Stimulated activated CD4-positive, alpha-beta T cell treated with anti-CD3 and anti-CD28 coated beads, Interleukin-4, amount 100 ng/mL, for 4 hours (primary cell): ENCODE measurements at regions not wholly inside any gene's neighbourhood (a gene's known extent, or its start where the extent isn't known, plus 50 kb on each side); places are given as distances from the start of the nearest gene placed in this dataset.
"Not testable (repeated sequence)": the region's sequence is repeated elsewhere in the genome, so short reads cannot be mapped to it uniquely, and the experiment has no call there.

Experiments used
- DNase-seq, 2 experiments: peaks; one replicate each; pipeline ENCODE4 v3.0.0-alpha.2; 2020

GRCh38 chr6:112665114-112665513 is 318.0 kb downstream of the RFPL4B start:
- DNase-seq, result no peak

DNA sequence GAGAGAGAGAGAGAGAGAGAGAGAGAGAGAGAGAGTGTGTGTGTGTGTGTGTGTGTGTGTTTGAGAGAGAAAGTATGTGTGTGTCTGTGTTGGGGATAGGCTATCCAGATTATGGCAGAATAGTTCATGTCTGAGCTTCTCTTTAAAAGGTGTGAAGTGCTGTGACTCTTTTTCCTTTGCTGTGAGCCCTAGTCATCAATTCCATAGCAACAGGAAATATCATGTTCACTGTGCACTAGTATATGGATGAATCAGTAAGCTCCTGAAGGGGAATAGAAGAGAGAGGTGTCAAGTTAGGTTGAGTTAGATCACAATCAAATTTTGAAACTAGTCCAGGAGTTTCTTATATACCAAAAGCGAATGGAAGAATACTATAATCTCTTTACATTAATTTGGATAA is 318.7 kb downstream of the RFPL4B start:
- no peak for DNase-seq

- DNase-seq, result no peak
These were observed 320.3 kb downstream of the RFPL4B start for GRCh38 chr6:112667427-112667826.

DNA sequence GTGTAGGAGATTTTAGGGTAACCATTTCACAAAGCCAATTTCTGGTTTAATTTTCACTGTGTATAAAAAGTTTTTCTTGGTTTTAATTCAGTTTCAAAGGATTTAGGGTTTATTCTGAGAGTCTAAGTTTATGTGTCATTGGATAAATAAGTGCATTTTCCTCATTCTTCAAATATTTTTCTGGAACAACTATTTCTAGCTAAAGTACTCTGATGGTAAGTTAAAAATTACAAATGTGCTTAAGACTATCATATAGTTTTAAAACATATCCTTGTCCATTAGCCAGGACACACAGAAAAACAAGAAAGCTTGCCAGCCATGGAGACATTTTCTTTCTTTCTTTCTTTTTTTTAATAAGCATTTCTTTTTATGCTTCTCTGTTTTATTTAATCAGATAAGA is 333.0 kb downstream of the RFPL4B start:
- no peak for DNase-seq

DNA sequence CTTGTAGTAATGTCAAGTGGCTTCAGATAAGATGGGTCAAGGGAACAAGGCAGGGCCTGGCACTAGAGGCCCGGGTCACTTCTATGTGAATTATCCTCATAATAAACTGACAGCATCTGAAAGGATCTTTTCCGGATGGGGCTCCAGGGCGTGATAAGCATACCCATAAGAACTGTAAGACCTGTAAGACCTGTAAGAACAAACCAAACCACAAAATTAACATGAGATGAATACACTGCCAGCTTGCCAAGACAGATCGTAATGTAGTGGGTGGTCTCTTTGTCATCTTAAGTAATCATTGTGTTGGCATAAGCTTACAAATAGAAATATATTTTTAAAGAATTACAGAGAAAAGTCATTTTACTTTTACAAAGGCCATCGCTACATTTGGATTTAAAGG is 334.9 kb downstream of the RFPL4B start:
- DNase-seq, result no peak

GRCh38 chr6:112683106-112683505 is 336.0 kb downstream of the RFPL4B start:
- no peak for DNase-seq

DNA sequence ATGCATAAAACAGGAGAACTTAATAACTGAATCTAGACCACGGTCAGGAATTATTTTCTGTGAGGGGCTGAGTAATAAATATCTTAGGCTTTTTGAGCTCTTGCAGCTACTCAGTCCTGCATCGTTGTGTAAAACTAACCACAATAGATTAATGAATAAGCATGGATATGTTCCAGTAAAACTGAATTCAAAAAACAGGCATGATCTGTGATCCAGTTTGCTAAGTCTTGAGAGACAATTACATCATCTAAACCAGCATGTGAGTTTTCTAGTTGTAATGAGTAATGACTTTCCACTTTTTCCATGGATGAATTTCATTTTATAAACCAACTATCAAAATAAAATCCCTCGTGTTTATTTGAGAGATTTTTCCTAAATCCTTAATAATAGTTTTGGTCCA is 336.8 kb downstream of the RFPL4B start:
- no peak for DNase-seq

DNA sequence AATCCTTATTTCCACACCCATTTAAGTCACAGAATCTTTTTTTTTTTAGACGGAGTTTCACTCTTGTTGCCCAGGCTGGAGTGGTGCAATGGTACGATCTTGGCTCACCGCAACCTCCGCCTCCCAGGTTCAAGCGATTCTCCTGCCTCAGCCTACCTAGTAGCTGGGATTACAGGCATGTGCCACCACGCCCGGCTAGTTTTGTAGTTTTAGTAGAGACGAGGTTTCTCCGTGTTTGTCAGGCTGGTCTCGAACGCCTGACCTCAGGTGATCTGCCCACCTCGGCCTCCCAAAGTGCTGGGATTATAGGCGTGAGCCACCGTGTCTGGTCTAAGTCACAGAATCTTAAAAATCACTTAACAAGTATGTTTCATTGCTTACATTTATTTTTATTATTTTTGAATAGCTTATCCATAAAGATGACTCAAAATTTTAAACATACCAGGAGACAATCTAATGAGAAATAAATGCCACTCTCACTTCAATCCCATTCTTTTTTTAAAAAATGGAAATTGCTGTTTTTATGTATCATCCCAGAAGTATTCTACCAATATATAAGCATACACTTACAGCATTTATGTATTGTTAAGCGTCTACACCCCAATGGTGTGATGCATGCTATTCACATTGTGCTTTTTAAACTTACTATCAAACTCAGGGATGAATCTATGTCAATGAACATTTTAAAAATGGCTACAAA is 338.5 kb downstream of the RFPL4B start:
- not testable (repeated sequence) for DNase-seq

DNA sequence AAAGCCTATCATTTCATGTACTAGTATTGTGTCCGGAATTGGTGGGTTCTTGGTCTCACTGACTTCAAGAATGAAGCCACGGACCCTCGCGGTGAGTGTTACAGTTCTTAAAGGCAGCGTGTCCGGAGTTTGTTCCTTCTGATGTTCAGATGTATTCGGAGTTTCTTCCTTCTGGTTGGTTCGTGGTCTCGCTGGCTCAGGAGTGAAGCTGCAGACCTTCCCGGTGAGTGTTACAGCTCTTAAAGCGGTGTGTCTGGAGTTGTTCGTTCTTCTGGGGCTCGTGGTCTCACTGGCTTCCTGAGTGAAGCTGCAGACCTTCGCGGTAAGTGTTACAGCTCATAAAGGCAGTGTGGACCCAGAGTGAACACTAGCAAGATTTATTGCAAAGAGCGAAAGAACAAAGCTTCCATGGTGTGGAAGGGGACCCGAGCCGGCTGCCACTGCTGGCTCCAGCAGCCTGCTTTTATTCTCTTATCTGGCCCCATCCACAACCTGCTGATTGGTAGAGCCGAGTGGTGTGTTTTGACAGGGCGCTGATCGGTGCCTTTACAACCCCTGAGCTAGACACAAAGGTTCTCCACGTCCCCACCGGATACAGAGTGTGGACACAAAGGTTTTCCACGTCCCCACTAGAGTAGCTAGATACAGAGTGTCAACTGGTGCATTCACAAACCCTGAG is 341.5 kb downstream of the RFPL4B start:
- not testable (repeated sequence) for DNase-seq

DNA sequence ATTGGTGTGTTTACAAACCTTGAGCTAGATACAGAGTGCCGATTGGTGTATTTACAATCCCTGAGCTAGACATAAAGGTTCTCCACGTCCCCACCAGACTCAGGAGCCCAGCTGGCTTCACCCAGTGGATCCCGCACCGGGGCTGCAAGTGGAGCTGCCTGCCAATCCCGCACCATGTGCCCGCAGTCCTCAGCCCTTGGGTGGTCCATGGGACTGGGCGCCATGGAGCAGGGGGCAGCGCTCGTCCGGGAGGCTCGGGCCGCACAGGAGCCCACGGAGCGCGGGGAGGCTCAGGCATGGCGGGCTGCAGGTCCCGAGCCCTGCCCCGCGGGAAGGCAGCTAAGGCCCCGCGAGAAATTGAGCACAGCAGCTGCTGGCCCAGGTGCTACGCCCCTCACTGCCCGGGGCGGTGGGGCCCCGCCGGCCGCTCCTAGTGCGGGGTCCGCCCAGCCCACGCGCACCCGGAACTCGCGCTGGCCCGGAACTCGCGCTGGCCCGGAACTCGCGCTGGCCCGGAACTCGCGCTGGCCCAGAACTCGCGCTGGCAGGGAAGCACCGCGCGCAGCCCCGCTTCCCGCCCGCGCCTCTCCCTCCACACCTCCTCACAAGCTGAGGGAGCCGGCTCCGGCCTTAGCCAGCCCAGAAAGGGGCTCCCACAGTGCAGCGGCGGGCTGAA is 342.2 kb downstream of the RFPL4B start:
- not testable (repeated sequence) for DNase-seq

- DNase-seq, result no peak
These were observed 343.5 kb downstream of the RFPL4B start for GRCh38 chr6:112690497-112691202.

DNA sequence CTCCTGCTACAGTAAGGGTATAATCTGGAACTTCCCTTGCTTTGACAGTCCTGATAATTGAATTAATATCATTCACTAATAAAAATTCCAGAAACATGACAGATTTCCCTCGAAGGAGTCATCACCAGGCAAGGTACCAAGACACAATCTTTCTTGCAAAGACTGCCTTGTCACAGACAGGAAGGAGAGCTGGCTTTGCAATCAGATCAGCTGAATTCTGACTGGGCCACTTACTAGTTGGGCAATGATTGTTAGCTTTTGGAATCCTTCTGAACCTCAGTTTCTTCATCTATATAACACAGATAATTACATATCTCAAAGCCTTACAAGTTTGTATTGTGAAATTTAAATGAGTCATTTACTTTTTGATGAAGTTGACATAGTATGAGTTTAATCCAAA is 344.2 kb downstream of the RFPL4B start:
- no peak for DNase-seq

- no peak for DNase-seq
These were observed 347.9 kb downstream of the RFPL4B start for GRCh38 chr6:112695001-112695400.

DNA sequence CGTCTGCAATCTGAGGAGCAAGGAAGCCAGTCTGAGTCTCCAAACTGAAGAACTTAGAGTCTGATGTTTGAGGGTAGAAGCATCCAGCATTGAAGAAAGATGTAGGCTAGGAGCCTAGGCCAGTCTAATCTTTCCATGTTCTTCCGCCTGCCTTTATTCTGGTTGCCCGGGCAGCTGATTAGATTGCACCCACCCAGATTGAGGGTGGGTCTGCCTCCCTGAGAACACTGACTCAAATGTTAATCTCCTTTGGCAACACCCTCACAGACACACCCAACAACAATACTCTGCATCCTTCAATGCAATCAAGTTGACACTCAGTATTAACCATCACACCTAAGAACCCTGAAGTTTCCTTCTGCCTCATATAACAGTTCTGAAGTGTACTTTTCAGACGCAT is 350.1 kb downstream of the RFPL4B start:
- no peak for DNase-seq

DNA sequence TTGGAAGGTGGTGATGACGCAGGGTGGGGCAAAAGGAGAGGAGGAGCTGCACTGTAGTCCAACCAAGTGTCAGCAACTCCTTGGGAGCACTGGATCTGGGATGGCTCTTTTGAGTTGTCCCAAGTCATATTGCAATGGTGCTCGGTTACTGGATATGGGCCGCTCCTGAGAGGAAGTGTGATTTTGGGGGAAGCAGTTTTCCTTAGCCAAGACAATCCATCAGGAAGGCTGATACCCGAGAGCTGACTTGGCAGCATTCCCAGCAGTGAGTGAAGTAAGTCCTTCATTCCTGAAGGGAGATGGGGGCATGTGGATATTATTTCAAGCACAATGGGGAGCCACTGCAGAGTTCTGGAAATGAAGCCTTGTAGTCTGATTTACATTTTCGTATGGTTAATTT is 354.1 kb downstream of the RFPL4B start:
- no peak for DNase-seq

- DNase-seq, result no peak
These were observed 363.6 kb downstream of the RFPL4B start for GRCh38 chr6:112710710-112711109.

GRCh38 chr6:112713402-112713801 is 366.3 kb downstream of the RFPL4B start:
- DNase-seq, result no peak

DNA sequence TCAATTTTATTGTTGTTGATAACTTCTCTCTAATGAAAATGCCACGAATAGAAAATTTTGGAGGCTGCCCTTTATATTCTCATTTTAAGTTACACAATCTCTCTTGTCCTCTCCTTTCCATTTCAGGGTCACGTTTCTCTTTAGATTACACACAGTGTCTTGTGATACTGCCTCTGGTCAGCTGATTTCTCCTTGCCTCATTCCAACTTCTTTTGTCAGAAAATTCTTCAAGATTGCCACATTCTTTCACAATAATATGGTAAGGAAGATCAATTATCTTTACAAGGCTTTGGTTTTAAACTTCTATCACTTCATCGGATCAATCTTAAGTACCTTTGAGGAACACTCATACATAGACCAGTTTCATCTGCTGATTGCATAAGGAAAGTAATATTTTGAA is 370.3 kb downstream of the RFPL4B start:
- no peak for DNase-seq

DNA sequence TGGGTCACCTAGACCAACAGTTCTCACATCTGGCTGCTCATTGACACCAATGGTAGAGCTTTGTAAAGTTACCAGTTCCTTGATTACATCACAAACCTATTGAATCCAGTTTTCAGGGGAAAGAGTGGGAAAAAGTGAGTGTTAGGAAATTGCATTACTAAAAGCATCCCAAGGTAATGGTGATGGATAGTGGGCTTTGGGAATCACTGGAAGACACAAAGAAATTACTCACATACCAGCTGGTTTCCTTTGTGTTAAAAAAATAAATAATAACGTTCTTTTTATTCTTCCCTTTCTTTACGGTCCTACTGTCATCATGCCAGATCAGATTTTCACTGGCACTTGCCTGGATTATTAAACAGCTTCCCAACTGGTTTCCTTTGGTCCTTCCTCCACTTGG is 370.7 kb downstream of the RFPL4B start:
- DNase-seq, result no peak

DNA sequence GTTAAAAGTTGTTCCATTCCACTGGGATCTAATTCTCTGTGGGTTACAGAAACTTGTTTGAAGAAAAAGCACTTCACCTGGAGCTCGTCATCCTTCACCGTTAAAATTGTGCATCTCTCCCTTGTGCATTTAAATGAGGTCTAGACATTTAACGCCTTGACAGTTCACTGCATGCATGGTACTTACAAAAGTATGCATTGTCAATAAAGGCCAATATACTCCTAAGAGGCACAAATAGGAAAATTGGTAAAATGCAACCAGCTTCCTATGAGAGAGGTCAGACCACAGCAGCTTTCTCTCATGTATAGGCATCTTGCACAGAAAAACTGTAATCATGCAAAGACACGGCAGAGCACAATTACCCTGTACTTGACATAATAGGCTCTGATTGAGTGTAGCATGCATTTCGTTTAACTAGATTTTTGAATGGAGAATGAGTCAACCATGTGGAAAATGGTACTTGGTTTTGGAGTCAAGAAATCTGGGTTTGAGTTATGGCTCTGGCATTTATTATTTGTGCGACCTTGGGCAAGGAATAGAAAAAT is 378.5 kb downstream of the RFPL4B start:
- no peak for DNase-seq

DNA sequence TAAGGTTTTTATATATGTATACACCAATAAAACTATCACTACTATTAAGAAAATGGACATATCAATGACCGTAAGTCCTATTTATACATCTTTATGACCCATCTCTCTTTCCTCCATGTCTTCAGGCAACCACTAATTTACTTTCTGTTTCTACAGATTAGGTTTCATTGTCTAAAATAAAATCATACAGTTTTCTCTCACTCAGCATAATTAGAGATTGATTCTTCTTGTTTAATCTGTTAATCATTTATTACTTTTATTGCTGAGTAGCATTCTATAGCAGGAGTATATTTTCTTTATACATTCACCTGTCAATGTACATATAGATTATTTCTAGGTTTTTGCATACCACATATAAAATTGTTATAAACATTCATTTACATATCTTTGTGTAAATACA is 388.0 kb downstream of the RFPL4B start:
- DNase-seq, result no peak

DNA sequence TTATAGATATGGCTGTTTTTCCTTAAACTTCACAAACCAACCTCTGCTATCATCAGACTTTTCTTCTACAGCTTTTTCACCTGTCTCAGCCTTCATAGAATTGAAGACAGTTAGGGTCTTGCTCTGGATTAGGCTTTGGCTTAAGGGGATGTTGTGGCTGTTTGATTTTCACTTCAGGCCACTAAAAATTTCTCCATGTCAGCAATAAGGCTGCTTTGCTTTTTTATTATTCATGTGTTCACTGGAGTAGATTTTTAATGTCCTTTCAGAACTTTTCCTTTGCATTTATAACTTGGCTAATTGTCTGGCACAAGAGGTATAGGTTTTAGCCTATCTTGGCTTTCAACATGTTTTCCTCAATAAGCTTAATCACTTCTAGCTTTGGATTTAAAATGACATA is 392.6 kb downstream of the RFPL4B start:
- DNase-seq, result no peak

DNA sequence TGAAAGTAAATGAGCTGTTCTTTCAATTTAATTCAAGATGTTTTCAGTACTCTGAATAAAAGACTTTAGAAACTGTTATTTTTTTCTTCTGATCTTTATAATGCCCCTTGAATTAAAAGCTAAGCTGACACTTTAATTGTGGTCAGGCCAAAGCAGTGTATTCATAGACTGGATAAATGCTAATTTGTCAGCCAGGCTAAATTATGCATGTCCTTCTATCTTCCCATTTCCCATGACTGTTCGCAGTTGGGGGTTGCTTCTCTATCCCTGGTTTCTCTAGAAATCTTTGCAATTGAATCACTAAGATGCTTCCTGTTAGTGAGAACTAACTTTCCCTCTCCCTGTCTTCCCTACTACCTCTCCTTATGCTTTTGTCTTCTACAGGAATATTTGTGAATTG is 396.2 kb downstream of the RFPL4B start:
- no peak for DNase-seq
